ENCODE measurements at regions not wholly inside any gene's neighbourhood (a gene's known extent, or its start where the extent isn't known, plus 50 kb on each side); places are given as distances from the start of the nearest gene placed in this dataset.

DNA sequence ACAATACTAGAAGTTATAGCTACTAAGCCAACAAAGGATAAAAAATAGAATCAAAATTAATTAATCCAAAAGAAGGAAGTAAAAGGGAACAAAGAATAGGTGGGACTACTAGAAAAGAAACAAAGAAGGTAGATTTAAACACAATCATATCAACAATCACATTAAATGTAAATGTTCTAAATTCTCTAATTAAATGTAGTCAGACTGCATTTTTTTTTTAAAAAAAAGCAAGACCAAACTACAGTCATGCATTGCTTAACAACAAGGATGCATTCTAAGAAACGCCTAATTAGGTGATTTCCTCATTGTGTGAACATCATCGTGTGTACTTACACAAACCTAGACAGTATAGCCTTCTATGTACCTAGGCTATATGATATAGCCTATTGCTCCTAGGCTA is 59.7 kb upstream of the ADAM23 start:
- DNase-seq (ENCODE audit: low read depth), result no peak
- TF ChIP-seq, protein P1, sequence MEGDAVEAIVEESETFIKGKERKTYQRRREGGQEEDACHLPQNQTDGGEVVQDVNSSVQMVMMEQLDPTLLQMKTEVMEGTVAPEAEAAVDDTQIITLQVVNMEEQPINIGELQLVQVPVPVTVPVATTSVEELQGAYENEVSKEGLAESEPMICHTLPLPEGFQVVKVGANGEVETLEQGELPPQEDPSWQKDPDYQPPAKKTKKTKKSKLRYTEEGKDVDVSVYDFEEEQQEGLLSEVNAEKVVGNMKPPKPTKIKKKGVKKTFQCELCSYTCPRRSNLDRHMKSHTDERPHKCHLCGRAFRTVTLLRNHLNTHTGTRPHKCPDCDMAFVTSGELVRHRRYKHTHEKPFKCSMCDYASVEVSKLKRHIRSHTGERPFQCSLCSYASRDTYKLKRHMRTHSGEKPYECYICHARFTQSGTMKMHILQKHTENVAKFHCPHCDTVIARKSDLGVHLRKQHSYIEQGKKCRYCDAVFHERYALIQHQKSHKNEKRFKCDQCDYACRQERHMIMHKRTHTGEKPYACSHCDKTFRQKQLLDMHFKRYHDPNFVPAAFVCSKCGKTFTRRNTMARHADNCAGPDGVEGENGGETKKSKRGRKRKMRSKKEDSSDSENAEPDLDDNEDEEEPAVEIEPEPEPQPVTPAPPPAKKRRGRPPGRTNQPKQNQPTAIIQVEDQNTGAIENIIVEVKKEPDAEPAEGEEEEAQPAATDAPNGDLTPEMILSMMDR (IDR thresholded peaks at IDR 0.05; ENCODE audit: insufficient read depth, low read depth, low read length, missing control alignments), result no peak
- no peak overlapping the region for H3K4me3 ChIP-seq (ENCODE audit: low read depth, low read length)

DNA sequence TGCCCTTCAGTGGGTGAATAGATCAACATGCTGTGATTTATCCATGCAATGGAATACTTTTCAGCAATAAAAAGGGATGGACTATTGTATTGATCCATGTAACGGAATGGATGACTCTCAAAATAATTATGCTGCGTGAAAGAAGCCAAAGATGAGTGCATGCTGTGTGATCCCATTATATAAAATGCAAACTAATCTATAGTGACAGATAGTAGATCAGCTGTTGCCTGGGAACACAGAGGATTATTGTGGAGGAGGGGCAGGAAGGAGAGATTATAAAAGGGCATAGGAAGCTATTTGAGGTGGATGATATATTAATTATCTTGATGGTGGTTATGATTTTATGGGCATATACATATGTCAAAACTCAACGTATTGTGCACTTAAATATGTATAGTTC is 55.5 kb upstream of the ADAM23 start:
- TF ChIP-seq, protein P1 (IDR thresholded peaks at IDR 0.05; ENCODE audit: insufficient read depth, low read depth, low read length, missing control alignments), result no peak
- H3K4me3 ChIP-seq (ENCODE audit: low read depth, low read length), result no peak overlapping the region
- no peak for DNase-seq (ENCODE audit: low read depth)

- DNase-seq (ENCODE audit: low read depth), result no peak
- H3K4me3 ChIP-seq (ENCODE audit: low read depth, low read length), result no peak overlapping the region
- TF ChIP-seq, protein P1 (IDR thresholded peaks at IDR 0.05; ENCODE audit: insufficient read depth, low read depth, low read length, missing control alignments), result no peak
Observed at GRCh38 chr2:206388698-206389097, 54.6 kb upstream of the ADAM23 start.

GRCh38 chr2:206389164-206389563 is 54.2 kb upstream of the ADAM23 start:
- TF ChIP-seq, protein P1 (IDR thresholded peaks at IDR 0.05; ENCODE audit: insufficient read depth, low read depth, low read length, missing control alignments), result no peak
- H3K4me3 ChIP-seq (ENCODE audit: low read depth, low read length), result no peak overlapping the region
- no peak for DNase-seq (ENCODE audit: low read depth)

GRCh38 chr2:206390181-206390580 is 53.2 kb upstream of the ADAM23 start:
- TF ChIP-seq, protein P1 (IDR thresholded peaks at IDR 0.05; ENCODE audit: insufficient read depth, low read depth, low read length, missing control alignments), result no peak
- no peak overlapping the region for H3K4me3 ChIP-seq (ENCODE audit: low read depth, low read length)
- DNase-seq (ENCODE audit: low read depth), result no peak

DNA sequence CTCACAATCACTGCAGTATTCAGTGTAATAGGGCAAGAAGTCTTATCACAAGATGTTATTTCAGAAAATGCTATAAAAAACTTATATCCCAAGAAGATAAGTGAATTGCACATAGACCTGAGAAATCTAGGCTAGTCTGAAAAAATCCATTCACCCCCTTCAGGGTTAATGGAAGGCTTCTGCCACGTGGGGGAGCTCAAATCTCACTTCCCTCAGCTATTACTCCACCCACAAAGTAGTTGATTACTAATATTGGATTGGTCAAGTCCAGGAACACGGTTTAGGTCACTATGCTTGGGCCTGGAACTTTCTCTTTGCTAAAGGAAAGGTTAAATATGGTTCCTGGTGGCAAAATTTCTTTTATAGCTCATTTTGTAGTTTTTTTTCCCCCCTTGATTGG is 51.2 kb upstream of the ADAM23 start:
- DNase-seq (ENCODE audit: low read depth), result peak; percentile 65
- no peak overlapping the region for H3K4me3 ChIP-seq (ENCODE audit: low read depth, low read length)
- TF ChIP-seq, protein P1 (IDR thresholded peaks at IDR 0.05; ENCODE audit: insufficient read depth, low read depth, low read length, missing control alignments), result peak; percentile 69

Measured in GM12865 (cell line).